H1 (cell line): ENCODE measurements at regions not wholly inside any gene's neighbourhood (a gene's known extent, or its start where the extent isn't known, plus 50 kb on each side); places are given as distances from the start of the nearest gene placed in this dataset.

ENCODE experiments used
- CHD1 ChIP-seq: IDR thresholded peaks from 2 replicates; pipeline ENCODE4 v1.6.1; 2012; ENCODE audit warnings: low read depth, low read length, improper control_type of control experiment
- CHD2 ChIP-seq: IDR thresholded peaks from 2 replicates; pipeline ENCODE4 v1.6.1; 2012; ENCODE audit warnings: low read length, improper control_type of control experiment
- HDAC6 ChIP-seq: IDR thresholded peaks from one replicate; pipeline ENCODE4 v1.7.1; 2012; ENCODE audit warnings: low read depth, mild to moderate bottlenecking, inconsistent platforms, low read length, moderate library complexity
- NRF1 ChIP-seq: IDR thresholded peaks from 2 replicates; pipeline ENCODE4 v1.6.1; 2011; ENCODE audit warnings: mild to moderate bottlenecking, low read depth, low read length, improper control_type of control experiment
- SAP30 ChIP-seq: fragments of 300-600 bp; sonication (generic); IDR thresholded peaks from 2 replicates; pipeline ENCODE4 v1.7.1; 2012; ENCODE audit warnings: low read length, moderate library complexity, mild to moderate bottlenecking, inconsistent platforms; ENCODE audit not compliant: insufficient read depth, insufficient replicate concordance
- YY1 ChIP-seq: IDR thresholded peaks from 2 replicates; pipeline ENCODE4 v1.6.1; 2011; ENCODE audit warnings: low read depth, mild to moderate bottlenecking, low read length
- TF ChIP-seq, protein P1 (sequence below): IDR thresholded peaks from 2 replicates; pipeline ENCODE4 v1.6.1; 2012; ENCODE audit warnings: low read length, inconsistent platforms

DNA sequence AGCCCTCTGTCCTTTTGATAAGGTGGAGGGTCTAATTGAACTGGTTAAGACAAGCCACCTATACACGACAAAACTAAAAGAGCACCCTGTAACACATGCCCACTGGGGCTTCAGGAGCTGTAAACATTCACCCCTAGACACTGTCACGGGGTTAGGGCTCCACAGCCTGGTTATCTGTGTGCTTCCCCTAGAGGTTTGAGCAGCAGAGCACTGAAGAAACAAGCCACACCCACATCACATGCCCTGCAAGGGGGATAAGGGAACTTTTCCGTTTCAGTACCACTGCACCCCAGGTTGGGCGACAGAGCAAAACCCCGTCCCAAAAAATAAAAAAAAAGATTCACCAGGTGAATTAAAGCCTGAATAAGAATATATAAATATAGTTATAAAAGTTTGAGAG, 913.7 kb upstream of the ACVR2A start (continued):
- TF ChIP-seq, protein P1, sequence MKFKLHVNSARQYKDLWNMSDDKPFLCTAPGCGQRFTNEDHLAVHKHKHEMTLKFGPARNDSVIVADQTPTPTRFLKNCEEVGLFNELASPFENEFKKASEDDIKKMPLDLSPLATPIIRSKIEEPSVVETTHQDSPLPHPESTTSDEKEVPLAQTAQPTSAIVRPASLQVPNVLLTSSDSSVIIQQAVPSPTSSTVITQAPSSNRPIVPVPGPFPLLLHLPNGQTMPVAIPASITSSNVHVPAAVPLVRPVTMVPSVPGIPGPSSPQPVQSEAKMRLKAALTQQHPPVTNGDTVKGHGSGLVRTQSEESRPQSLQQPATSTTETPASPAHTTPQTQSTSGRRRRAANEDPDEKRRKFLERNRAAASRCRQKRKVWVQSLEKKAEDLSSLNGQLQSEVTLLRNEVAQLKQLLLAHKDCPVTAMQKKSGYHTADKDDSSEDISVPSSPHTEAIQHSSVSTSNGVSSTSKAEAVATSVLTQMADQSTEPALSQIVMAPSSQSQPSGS: no peak
- no peak for TF ChIP-seq CHD1
- TF ChIP-seq SAP30: no peak
- TF ChIP-seq CHD2: no peak
- no peak for TF ChIP-seq NRF1
- TF ChIP-seq HDAC6: no peak
- no peak for TF ChIP-seq YY1
